ENCODE measurements at regions not wholly inside any gene's neighbourhood (a gene's known extent, or its start where the extent isn't known, plus 50 kb on each side); places are given as distances from the start of the nearest gene placed in this dataset.

DNA sequence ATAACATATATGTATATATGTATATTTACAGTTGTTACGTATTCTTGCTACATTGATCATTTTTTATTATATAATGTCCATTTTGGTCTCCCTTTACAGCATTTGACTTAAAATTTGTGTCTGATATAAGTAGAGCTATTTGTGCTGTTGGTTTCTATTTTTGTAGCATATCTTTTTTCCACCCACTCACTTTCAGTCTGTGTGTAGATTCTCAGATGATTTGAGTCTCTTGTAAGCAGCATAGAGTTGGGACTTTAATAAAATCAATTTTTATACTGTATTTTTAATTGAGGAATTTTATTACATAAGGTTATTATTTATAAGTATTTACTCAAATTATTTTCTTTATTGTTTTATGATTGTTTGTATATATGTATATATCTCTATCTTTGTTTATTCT lies 1293.7 kb downstream of the TMEM121 start:
- DNase-seq: no peak

DNA sequence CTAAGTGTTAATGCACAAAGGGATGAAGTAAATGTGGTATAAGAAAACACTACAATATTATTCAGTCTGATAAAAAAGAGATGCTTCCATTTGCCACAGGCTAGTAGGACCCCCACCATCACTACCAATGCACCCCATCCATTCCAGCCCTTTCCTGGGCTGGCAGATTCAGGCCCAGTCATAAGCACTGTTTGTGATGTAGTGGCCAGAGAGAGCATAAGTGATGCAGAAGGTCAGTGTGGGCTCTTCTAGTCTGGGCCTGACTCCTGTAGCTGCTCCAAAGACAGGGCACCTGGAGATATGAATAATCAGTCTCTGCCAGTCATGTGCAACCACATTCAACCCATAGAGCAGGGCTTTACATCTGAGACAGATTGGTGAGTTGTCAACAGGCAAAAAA lies 1294.7 kb downstream of the TMEM121 start:
- DNase-seq: no peak

DNA sequence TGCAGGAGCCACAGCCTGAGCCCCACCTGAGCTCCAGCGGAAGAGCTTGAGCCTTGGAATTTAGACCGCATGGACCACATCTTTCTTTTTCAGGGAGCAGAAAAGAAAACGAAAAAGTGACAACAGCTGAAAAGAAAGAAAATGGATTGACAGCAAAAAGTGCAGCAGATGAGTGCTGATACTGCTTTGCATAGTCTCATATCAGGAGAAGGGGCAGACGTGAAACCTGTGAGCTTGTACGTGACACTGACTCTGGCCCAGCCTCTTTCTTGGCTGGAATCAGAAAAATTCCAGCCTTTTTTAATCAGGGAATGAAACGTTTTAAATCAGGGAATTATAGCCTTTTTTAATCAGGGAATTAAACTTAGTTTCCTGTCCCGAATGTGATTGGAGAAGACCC lies 1296.5 kb downstream of the TMEM121 start:
- DNase-seq: no peak

DNA sequence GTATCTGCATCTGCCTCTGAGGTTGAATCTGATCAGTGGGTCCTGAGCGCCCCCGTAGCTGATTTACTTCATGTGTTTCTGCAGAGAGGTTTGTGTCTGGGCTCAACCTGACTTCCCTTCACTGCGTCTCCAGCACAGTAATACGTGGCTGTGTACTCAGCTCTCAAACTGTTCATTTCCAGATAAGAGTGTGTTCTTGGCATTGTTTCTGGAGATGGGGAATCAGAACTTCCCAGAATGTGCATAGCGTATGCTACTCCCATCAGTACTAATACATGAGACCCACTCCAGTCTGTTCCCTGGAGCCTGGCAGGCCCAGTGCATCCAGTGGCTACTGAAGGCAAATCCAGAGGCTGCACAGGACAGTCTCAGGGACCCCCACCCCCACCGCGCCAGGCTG lies 1297.2 kb downstream of the TMEM121 start:
- DNase-seq: no peak

DNA sequence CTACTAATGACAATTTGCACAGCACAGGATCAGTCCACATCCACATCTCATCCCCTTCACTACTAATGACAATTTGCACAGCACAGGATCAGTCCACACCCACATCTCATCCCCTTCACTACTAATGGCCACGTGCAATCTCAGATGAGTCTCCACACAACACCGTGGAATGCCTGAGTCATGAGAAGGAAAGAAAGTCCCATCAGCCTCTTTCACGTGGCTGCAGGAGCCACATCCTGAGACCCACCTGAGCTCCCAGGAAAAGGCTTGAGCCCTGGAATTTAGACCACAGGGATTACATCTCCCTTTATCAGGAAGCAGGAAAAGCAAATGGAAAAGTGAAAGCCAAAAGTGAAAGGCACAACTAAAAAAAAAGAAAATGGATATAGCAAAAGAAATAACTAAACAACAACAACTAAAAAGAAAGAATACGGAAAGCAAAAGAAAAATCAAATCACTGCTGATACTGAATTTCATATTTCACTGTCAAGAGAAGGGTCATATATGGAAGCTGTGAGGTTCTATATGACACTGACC lies 1300.5 kb downstream of the TMEM121 start:
- DNase-seq: no peak

DNA sequence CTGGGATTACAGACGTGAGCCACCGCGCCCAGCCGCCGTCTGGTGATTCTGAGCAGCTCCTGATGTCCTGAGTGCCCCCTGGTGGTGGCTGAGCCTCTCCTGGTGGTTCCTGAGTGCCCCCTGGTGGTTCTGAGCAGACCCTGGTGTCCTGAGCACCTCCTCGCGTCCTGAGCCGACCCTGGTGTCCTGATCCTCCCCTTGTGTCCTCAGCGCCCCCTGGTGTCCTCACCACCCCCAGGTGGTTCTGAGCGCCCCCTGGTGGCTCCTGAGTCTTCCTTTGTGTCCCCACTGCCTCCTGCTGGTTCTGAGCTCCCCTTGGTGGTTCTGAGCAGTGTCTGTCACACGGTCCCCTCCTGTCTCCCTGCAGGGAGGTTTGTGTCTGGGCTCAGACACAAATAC lies 1304.9 kb downstream of the TMEM121 start:
- no peak for DNase-seq

DNA sequence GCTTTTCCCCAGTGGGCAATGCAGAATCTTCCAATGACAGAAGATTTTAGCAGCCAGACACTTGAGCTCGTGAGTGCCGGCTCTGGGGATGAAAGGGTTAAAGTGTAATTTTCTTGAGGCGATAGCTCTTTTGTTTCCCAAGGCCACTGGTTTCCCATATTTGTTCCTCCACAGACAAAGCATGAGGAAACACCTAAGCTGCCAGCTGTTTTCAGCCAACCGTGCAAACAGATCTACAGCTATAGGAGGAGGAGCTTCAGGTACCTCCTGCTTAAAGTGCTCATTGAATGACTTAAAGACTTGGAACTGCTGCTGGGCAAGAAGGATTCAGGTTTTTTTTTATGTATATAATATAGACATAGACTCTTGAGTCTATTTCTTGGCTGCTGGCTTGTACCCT lies 1311.5 kb downstream of the TMEM121 start:
- DNase-seq: no peak

DNA sequence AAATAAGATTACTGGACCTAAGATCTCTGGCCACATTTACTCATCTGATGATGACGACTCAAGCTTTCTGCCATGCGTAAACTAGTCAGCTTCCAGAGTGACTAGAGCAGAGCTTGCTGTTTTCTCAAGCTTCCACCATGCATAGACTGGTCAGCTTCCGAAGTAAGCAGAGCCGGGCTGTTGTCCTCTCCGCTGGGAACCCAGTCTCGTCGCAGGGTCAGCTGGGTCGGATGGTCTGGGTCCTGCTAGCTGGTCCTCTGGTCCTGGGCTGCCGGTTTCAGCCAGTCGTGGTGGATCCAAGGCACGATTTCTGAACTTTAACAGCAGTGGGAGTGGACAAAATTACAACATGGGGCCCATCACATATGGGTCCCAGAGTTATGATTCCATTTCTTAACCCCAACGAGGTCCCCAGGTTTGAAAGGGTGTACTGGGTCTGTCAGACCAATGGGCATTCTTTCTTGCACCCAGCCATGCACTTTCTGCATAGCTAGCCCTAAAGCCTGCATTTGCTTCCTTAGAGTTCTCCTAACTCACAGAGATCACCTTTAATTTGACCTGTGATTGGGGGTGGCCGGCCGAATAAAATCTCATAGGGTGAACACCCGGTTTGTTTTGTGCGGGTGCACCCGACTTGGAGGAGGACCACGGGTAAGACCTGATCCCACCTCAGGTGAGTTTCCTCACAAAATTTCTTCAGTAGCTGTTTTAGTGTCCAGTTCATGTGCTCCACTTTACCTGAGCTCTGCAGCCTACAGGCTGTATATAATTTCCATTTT lies 1312.8 kb downstream of the TMEM121 start:
- no peak for DNase-seq

DNA sequence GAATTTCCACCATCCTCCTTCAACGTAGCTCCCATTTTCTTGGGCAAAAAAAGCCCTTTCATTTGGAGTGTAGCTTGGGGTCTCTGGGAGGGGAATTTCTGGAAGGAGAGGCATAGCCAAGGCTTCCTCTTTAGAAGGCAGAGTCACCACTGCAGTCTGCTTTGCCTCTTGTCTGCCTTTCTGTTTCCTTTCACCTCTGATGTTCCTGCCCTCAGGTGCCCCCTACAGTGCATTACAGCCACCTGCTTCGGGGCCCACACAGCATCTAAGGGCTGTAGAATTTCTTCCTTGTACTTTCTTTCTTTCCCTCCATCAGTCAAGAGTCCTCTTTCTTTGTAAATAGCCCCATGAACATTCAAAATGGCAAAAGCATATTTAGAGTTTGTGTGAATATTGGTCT lies 1313.9 kb downstream of the TMEM121 start:
- no peak for DNase-seq

DNA sequence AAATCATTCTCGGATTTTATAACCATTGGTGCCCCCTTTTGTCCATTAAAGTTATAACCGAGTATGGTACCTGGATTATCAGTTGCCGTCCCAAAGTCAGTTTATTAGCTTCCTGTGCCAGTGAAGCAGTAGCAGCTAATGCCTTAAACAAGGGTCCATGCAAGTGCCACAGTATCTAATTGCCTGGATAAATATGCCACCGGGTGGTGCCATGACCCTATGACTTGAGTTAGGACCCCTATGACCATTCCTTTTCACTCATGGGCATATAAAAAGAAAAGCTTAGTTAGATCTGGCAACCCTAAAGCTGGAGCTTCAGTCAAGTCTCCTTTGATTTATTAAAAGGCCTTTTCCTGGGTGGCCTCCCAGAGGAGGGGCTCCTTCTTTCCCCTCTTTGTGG lies 1314.6 kb downstream of the TMEM121 start:
- no peak for DNase-seq

DNA sequence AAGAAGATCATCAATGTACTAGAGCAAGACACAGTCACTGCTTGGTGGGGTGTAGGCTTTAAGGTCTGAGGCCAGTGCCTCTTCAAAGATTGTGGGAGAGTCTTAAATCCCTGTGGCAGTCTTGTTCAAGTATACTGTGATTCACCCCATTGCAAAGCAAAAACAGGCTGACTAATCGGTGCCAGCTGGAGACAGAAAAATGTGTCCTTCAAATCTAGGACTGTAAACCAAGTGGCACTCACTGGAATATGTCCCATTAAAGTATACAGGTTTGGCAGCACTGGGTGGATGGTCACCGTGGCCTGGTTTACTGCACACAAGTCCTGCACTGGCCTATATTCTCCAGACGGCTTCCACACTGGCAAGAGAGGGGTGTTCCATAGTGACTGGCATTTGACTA lies 1315.3 kb downstream of the TMEM121 start:
- no peak for DNase-seq

DNA sequence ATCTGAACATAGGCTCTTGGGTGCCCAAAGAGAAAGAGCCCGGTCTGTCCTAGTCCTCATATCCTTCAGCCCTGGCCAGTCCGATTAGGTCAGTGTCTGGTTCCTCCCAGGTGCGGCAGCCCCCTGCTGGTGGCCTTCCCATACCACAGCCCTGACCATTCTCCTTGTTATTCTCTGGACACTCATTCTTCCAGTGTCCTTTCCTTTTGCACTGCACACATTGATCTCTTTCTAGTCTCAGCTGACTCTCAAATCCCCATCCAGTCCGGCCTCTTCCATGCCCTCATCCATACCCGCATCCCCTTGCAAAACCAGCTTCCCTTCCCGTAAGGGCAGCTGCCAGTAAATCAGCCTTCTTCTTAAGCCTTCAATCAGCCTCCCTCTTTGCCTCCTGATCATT lies 1316.3 kb downstream of the TMEM121 start:
- DNase-seq: no peak

DNA sequence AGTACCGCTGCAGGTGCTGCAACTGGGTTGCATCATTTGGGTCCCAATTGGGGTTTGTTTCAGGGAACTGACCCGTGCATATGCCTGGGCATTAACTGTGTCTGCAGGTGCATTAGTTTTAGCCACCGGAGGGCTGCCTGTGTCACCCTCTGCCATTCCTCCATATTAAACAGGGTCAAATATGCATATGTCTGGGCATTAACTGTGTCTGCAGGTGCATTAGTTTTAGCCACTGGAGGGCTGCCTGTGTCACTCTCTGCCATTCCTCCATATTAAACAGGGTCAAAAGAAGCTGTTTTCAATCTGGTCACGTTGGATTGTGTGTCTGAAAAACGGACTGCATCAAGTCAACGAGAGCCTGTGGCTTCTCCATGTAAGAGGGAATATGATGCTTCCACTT lies 1317.0 kb downstream of the TMEM121 start:
- no peak for DNase-seq

DNA sequence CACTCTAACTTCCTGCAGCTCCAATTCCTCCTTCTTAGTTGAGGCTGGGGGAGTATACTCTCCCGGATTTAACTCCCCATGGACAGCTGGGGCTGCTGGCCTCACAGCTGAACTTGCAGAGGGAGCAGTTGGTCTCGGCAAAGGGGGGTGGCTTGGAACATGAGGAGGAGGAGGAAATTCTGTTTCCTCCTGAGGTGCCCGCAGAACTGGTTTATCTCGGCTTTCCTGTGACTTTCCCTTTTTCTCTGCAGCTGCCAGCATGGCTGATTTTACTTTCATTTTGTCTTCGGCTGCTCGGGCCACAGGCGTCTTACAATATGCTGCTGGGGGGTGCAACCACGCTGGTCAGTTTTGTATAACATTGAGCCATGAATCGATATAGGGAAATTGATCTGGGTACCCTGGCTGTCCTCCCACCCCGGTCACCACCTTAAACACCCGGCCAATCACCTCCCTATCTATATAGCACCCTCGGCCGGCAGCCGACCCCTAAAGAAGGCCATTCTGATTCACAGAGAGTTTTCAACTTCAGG lies 1317.6 kb downstream of the TMEM121 start:
- no peak for DNase-seq

DNA sequence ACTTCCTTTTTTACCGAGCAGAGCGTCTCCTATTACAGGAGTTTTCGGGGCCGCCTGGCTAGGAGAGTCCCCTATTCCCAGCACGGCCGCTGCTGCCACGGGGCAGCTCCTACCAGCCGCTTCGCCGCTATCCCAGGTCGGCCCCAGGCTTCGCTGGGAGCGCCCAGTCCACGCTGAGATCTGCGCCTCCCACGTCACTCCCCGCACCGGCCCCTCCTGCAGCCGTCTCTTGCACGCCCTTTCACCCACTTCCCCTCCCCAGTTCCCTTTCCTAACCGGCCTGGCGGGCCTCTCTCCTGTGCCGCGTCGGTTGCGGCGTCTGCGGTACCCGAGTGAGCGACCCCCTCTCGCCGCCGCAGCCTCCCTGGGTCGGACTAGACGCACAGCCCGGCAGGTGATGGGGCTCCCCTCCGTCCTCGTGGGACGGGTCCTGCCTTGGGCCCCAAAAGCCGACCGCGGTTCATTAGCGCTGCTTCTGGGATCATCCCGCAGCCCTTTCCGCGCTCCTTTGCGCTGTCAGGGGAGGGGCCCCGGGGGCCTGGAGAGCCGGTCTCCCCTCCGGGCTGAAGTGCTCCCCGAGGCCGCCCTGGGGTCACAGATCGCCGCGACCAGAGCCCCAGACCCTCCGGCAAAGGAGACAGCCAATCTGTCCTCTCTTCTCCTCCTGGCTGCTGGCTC lies 1318.4 kb downstream of the TMEM121 start:
- no peak for DNase-seq

DNA sequence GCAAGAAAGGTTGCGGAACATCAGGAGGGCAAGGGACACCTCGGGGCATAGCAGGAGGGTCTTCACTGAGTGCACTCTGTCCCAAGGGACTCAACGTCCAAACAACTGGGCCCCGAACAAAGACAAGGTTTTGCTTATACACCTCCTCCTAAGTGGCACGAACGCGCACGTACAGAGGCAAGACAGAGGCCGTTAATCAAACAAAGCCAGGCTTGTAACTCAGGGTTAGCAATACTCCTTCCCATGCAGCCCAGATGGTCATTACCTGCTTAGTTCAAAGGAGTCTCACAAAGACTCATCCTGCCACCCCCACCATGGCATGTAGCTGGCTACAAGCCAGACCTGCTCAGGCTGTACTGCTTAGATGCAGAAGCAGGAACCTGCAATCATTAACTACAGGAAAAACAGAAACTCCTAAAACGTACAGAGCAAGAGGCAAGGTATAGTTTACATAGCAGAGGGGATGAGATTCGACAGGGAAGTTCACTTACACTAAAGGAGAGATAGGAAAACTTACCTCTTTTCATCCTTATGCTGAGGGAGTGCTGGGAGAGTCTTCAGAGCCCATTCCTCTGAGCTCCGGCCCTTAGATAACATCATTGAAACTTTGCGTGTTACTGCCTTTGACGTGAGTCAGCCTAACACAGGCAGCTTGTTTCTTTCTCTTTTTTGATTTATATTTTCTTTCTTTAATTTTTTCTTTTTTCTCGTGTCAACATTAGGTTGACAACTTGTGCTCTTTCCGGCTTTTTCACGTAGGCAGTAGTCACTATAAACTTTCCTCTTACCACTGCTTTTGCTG lies 1319.1 kb downstream of the TMEM121 start:
- DNase-seq: peak; percentile 24

DNA sequence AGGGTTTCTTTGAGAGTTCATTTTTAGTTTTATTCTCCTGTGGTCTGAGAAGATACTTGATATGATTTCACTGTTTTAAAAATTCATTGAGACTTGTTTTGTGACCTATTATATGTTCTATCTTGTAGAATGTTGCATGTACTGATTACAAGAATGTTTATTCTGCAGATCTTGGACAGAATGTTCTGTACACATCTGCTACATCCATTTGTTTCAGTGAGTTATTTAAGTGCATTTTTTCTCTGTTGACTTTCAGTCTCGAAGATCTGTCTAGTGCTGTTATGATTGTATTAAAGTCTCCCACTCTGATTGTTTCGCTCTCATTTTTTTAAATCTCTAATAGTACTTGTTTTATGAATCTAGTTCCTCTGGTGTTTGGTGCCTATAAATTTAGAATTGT lies 1319.8 kb downstream of the TMEM121 start:
- no peak for DNase-seq

DNA sequence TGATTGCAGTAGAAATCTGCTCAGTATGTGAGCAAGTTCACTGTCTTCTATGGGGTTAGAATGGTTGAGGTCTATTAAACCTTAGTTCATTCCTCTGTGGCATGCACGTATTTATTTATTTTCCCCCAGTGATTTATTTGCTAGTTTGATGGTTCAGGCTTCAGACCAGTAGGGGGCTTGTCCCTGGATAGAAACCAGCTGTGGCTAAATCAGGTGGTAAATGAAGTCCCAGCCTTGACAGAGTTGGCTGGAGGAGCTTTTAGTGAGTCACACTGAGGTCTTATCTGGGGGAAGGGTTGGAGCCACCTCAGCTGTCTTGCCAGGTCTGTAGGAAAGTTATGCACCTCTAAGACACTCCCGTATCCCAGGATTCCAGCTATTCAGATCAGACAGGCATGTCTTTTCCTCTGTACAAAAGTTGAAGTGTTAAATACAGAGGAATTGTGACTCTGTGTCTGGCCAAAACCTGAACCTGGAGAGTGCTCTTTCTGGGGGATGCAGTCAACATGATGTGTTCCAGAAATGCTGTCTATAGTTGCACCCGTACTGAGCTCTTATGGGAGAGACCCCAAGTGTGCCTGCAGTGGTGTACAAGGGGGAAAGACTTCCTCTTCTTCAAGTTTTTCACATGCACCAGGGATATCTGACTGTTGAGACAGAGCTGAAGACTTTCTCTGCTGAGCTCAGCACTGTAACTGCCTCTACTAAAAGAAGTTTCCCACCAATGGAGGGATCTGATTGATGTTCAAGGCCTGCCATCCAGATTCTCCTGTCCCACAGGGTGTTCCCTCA lies 1322.1 kb downstream of the TMEM121 start:
- DNase-seq: no peak

DNA sequence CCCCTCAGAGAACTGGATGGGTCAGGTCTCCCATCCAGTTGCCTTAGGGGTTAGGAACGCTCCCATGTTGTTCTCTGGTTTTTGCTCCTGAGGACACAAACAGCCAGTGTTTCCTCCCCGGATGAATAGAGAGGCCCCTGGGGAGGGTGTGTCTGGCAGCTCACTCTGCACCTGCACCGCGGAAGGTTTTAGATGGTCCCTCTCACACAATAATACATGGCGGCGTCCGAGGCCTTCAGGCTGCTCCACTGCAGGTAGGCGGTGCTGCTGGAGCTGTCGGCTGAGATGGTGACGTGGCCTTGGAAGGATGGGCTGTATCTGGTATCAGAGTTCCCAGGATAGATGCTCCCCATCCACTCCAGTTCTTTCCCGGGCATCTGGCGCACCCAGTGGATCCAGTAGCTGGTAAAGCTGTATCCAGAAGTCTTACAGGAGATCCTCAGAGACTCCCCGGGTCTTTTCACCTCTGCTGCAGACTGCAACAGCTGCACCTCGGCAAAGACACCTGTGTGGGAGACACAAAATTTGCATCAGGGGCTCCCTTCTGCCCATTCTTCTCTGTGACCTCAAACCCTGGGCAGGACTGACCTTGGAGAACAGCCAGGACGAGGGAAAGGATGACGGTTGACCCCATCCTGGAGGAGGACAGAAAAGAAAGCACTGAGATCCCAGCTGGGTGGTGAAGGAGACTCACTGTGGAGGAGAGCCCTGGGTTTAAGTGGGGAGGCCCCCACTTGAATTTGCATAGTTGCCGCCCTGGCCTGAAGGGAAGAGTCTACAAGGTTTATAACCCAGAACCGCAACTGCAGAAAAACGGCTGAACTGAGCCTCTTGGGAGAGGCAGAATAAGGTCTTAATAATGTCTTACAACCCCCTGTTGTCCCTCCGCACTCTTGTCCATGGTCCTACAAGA lies 1324.8 kb downstream of the TMEM121 start:
- no peak for DNase-seq

DNA sequence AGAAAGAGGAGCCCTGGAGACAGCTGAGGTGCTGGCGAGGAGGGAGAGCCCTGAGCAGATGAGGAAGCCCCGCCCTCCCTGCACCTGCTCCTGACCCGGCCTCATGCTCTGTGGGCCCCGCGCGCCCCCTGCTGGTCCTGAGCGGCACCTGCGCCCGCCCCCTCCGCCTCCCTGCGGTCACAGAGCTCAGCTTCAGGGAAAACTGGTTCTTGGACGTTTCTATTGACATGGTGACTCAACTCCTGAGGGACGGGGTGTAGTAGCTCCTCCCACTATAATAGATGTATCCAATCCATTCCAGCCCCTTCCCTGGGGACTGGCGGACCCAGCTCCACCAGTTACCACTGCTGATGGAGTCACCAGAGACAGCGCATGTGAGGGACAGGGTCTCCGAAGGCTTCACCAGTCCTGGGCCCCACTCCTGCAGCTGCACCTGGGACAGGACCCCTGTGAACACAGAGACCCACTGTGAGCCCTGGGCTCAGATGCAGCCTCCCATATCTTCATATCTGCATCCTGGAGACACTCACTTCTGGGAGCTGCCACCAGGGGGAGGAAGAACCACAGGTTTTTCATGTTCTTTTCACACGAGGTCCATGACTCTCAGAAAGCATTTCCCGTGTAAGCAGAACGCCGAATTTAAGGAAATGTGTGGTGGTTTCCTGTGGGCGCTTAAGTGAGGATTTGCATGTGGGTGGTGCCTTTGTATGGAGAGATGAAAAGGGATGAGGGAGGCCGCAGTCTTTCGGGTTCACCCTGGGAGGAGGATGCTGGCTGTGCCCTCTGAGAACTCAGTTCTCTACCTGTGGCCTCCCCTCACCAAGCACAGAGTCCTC lies 1346.4 kb downstream of the TMEM121 start:
- DNase-seq: no peak

All from left kidney (tissue), 1 donor.